DMS53 treated with DMSO at 0.1 percent for 48 hours (cell line): ENCODE measurements at regions not wholly inside any gene's neighbourhood (a gene's known extent, or its start where the extent isn't known, plus 50 kb on each side); places are given as distances from the start of the nearest gene placed in this dataset.
"Not testable (repeated sequence)": the region's sequence is repeated elsewhere in the genome, so short reads cannot be mapped to it uniquely, and the experiment has no call there.

ENCODE experiments used
- DNase-seq: peaks from one replicate; lab custom pipeline; 2025; ENCODE audit not compliant: unreplicated experiment; lab: John Stamatoyannopoulos, UW

GRCh38 chr2:77831898-77832297, 309.7 kb upstream of the LRRTM4 start:
- DNase-seq = peak; percentile 13

GRCh38 chr2:77834360-77835002, 312.3 kb upstream of the LRRTM4 start:
- DNase-seq = no peak

GRCh38 chr2:77838441-77838840, 316.3 kb upstream of the LRRTM4 start:
- DNase-seq = no peak

- DNase-seq = no peak
These were observed 316.9 kb upstream of the LRRTM4 start for GRCh38 chr2:77839102-77839501.

DNA sequence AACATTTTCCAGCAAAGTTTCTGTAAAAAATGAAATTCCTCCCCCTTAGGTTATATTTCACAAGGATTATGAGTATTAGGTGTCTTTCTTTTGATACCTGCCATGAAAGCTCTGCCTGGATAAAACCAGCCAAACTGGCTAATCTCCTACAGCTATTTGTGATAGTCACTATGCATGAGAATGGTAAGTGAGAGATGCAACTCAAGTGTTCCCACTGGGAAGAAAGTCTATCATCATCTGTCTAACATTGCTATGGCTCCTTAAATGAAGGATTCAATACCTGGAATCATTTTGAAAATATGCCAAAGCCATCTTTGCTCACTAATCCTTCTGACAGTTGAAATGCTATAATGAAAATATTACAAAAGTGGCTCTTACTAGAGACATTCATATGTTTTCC, 339.9 kb upstream of the LRRTM4 start:
- no peak for DNase-seq

- DNase-seq = no peak
These were observed 342.2 kb upstream of the LRRTM4 start for GRCh38 chr2:77864426-77864825.

DNA sequence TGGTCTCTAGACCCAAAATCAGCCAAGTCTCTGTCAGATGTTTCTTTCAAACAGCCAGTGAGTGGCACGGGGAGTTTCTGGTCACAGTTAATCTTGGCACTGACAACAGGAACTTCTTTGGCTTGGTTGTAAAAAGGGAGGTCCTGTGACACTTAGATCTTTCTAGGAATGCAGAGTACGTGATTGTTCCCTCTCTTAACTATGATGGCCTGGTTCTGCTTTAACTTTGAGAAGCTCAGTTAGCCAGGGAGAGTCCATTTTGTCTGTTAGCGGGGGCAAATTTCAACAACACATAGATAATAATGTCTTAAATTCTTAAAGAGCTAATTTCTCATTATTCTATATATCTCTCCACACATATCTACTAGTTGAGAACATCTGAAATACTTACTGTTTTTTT, 344.5 kb upstream of the LRRTM4 start:
- no peak for DNase-seq

- no peak for DNase-seq
These were observed 345.0 kb upstream of the LRRTM4 start for GRCh38 chr2:77867146-77867545.

DNA sequence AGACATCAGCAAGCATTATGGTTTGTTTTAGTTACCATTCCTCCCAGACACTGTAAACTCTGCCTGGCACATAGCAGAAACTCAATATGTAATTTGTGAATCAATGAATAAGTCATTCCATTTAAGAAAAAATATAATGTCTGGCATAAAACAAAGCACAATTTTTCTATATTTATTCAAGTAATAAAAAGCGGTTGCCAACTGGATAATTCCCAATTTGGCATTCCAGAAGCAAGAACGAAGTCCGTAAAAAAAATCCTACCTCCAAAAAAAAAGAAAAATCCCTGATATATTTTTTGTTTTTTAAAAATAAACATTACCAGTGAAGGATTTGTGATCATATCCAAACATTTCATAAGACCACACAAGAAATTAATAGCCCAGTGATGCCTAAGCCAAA, 351.3 kb upstream of the LRRTM4 start:
- DNase-seq = no peak

DNA sequence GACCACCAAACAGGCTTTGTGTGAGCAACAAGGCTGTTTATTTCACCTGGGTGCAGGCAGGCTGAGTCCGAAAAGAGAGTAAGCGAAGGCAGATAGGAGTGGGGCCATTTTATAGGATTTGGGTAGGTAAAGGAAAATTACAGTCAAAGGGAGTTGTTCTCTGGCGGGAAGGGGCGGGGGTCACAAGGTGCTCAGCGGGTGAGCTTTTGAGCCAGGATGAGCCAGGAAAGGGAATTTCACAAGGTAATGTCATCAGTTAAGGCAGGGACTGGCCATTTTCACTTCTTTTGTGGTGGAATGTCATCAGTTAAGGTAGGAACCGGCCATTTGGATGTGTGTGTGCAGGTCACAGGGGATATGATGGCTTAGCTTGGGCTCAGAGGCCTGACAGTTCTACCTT, 378.0 kb upstream of the LRRTM4 start:
- not testable (repeated sequence) for DNase-seq

DNA sequence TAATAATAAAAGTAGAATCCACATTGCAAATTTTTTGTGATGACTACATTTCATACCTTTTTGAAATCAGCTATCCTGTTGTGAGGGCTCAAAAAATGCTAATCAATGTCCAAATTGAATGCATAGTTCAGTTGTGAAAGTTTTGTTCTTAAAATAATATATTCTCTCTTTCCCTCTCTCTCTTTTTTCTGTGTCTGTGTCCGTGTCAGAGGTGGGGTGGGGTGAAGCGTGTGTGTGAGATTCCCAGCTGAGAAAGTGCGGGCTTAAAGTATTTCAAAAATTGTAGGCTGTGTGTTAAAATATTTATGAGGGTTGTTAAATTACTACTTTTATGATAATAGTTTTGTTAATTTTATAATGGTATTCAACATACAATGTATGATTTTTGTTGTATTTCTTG, 388.0 kb upstream of the LRRTM4 start:
- no peak for DNase-seq

DNA sequence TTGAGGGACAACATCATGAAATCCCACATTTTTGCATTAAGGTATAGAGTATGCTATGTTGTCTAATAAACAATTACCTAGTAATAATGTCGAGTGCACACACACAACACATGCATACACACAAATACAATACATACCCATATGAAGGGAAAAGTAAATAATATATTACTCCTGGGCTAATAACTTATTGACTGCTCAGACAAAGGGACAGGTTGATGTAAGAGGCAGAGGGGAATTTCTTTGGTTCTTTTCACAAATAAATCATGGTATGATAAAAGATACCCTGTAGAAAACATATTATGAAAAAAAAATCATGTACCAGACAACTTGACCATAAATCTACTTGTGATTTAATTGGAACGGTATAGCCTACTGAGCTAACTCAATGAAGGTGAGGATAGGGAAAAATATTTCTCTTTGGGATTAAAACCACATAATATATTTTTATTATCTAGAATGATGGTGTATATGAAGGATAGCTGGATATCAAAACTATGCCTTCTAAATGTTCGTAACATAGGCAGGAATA, 398.7 kb upstream of the LRRTM4 start:
- DNase-seq = no peak

DNA sequence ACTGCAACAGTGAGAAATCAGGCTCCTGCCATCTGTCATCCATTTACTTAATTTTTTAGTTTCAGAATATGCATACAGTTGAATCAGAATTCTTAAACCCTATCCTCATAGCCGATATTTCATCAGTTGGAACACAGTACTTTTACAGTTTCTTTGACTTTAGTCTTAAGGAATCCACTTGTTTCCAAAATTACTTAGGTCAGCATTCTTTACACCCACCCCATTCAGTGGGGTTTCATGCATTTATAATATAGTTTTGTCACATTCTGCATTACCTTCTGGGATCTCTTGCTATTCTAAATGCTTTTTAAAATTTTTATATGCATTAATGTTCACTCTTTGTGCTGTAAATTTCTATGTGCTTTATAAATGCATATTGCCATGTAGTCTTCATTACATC, 400.4 kb upstream of the LRRTM4 start:
- DNase-seq = no peak

GRCh38 chr2:77937366-77937765, 415.2 kb upstream of the LRRTM4 start:
- no peak for DNase-seq

DNA sequence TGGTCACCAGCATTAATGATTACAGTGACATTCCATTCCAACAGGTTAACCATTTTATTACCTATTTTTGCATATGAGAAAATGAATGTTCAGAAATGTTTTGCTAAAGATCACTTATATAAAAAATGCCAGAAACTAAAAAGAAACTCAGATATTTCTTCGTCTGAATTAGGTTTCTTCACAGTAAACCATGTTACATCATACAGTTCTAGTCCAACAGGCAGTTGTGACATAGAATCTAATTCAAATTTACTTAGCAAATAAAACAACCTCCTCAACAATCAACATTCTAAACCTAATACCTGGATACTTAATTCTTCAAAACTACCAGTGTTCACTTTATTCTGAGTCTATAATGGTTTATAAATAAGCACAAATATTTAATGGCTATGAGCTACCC, 416.3 kb upstream of the LRRTM4 start:
- no peak for DNase-seq

DNA sequence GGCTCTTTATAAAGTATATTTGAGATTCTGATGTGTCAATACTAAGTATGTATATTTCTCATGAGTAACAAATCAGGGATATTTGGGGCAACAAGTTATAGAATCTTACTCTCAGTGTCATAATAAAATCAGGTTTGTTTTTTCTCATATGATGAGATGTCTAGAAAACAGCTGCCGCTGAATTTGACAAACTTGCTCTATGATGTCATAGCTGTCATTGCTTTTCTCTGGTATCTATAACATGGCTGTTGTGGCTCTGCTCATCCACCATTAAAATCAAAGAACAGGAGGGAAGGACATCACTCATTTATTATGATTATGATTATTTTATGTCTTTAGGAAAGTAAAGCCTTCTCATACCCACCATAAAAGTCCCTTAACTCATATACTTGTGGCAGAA, 417.2 kb upstream of the LRRTM4 start:
- DNase-seq = no peak

- no peak for DNase-seq
These were observed 417.6 kb upstream of the LRRTM4 start for GRCh38 chr2:77939801-77940200.

- no peak for DNase-seq
These were observed 432.8 kb upstream of the LRRTM4 start for GRCh38 chr2:77954931-77955330.

GRCh38 chr2:77962943-77963342, 440.8 kb upstream of the LRRTM4 start:
- no peak for DNase-seq

DNA sequence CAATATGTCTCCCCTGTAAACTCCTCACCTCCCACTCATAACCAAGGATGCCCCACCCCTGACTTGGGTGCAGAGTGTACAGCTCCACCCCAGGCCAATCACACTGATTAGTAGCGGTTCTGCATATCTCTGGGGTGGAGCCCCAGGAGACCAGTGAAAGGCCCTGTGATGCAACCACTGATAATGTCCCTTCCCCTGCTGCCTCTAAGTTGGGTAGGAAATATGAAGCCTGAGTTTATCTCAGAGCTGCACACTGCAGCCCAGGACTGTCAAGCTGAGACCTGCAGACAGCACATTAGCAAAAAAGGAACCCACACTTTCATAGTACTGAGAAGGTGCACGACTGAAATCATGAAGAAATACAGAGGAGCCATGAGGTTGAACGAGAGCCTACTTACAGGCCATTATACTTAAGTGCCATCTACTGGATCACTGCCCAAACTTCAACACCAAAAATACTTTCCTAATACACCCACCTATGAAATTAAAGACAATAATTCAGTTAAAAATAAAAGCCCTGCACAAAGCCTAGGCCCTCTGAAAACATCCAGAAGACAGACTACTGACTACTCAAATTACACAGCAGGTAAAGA, 455.4 kb upstream of the LRRTM4 start:
- DNase-seq = no peak

DNA sequence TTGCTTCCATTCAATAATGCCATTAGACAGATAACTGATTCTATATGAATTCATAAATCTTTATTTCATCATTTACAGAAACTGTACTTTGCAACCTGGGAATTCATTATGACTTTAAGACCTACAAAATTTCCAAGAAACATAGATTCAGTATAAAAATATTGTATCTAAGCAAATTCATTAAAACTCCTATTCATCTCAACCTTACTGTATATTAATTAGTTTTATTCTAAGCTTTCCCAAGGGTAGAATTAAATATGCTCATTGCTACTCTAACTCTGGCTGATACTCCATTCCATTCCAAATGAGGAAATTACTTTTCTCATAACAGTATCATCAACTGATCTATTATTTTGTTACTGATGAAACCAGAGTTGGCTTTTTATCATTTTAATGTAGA, 473.0 kb upstream of the LRRTM4 start:
- DNase-seq = no peak

DNA sequence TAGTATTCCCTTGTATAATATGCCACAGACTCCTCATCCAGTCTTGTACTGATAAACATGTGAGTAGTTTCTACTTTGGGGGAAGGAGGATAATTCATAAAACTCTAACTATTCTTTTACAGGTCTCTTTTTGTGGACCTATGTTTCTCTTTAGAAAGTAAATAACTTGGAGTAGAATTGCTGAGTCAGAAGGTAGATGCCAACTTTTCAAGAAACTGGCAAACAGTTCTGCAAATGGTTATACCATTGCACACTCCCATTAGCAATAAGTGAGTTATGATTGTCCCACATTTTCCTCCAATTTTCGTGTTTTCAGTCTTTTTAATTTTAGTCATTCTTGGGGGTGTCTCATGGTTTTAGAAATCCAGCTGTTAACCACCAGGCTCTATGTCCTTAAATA, 477.2 kb upstream of the LRRTM4 start:
- DNase-seq = no peak

- no peak for DNase-seq
These were observed 487.1 kb upstream of the LRRTM4 start for GRCh38 chr2:78009289-78009688.
